Adrenal gland (tissue), 5 donors: ENCODE measurements at regions not wholly inside any gene's neighbourhood (a gene's known extent, or its start where the extent isn't known, plus 50 kb on each side); places are given as distances from the start of the nearest gene placed in this dataset.

Source experiments
- POLR2A ChIP-seq, 2 donors: fragments of 450-650 bp; IDR thresholded peaks; one replicate each; pipeline ENCODE4 v1.6.1; 2017; ENCODE audit warnings: antibody characterized with exemption in 2 of 2, mild to moderate bottlenecking in 2 of 2, moderate library complexity in 1 of 2
- TF ChIP-seq, protein P1 (sequence below), 6 experiments: fragments of 450-650 bp in 4 of 6; fragments of 200-600 bp in 2 of 6; sonication (generic) in 1 of 6; IDR thresholded peaks; 1 replicate in 5 of 6; 2 replicates in 1 of 6; pipeline versions ENCODE4 v1.5.1 to v1.8.0; 2016 to 2021; ENCODE audit warnings: antibody characterized with exemption in 6 of 6, mild to moderate bottlenecking in 2 of 6, moderate library complexity in 1 of 6
- donor health status: DM: no; HTN: no; CAD: no.

DNA sequence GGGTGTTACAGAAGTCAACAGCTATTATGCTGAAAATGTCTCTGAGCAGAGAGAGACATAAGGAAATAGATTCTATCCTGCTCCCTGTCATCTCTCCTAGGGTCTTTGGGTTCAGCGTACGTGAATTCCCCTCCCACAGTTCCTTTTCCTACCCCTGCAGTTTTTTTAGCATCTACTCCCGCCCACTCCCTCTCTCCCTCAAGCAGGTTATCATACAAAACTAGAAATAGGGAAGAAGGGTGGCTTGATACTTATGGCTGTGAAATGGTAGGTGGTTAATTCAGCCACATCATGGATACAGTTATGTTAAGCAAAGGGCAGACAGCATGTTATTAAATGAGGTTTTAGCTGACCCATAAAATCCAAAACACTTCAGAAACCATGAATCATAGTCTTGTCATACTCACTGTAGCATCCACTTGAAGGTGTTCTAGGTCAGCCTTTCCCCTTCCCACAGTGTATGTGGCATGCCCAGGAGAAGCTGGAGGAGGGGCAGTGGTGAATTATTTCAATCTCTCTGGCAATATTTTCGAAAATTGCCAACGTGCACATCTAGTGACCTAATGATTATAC, 236.8 kb upstream of the SERP2 start:
- TF ChIP-seq, protein P1, sequence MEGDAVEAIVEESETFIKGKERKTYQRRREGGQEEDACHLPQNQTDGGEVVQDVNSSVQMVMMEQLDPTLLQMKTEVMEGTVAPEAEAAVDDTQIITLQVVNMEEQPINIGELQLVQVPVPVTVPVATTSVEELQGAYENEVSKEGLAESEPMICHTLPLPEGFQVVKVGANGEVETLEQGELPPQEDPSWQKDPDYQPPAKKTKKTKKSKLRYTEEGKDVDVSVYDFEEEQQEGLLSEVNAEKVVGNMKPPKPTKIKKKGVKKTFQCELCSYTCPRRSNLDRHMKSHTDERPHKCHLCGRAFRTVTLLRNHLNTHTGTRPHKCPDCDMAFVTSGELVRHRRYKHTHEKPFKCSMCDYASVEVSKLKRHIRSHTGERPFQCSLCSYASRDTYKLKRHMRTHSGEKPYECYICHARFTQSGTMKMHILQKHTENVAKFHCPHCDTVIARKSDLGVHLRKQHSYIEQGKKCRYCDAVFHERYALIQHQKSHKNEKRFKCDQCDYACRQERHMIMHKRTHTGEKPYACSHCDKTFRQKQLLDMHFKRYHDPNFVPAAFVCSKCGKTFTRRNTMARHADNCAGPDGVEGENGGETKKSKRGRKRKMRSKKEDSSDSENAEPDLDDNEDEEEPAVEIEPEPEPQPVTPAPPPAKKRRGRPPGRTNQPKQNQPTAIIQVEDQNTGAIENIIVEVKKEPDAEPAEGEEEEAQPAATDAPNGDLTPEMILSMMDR (IDR thresholded peaks at IDR 0.05): no peak
- no peak for TF ChIP-seq POLR2A (IDR thresholded peaks at IDR 0.05)
